ENCODE measurements at regions not wholly inside any gene's neighbourhood (a gene's known extent, or its start where the extent isn't known, plus 50 kb on each side); places are given as distances from the start of the nearest gene placed in this dataset.
"Not testable (repeated sequence)": the region's sequence is repeated elsewhere in the genome, so short reads cannot be mapped to it uniquely, and the experiment has no call there.

DNA sequence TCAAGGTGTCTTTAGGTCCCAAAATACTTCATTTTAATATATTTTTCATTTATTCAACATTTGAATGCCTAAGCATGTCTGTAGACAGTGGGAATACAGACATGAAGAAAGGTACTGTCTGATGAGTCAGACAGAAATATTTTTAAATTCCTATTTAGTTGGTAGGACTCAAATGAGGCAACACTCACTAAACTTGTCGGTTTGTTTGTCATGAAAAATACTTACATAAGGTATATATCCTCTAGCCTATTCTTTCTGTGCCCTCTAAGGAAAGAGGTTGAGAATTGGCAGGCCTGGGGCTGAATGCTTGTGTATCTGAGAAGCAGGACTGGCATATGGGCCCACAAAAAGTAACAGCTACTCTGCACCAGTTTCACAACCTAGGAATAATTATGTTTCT, 423.6 kb upstream of the MDFIC2 start:
- no peak for DNase-seq

GRCh38 chr3:70734756-70735155, 422.3 kb upstream of the MDFIC2 start:
- DNase-seq, result no peak

DNA sequence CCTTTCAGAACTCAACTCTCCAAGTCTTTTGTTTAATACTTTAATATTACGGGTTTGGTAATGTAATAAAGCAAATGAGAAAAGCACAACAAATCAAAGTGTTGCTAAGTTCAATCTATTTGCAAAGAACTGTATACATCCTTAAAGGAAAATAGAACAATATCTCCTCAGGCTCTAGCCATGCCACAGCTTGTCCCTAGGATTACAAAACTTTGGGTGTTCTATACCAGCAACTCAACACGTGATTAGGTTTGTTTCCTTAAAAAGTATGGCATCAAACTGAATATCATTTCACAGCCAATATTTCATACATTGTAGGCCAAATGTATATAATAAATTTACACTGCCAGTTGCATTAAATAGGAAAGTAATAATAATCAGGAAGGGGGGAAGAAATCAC, 418.6 kb upstream of the MDFIC2 start:
- no peak for DNase-seq

DNA sequence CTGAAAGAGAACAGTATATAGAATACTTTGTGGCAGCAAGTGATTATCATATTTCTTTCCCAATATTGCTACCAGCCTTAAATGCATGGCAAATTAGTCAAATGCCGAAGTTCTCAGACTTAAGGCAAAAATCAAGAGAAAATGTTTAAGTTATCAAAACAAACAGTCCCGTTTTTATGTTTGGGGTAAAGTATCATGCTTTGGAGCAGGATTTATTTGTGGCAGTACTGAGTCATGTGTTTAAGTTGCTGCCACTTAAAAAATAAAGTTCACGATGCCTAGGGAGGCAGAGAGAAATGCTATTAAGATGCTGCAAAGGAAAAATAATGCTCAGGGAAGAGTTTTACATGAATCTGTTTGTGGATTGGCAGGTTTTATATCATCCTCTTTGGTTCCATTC, 417.4 kb upstream of the MDFIC2 start:
- no peak for DNase-seq

- DNase-seq, result no peak
Observed at GRCh38 chr3:70728311-70728710, 415.9 kb upstream of the MDFIC2 start.

DNA sequence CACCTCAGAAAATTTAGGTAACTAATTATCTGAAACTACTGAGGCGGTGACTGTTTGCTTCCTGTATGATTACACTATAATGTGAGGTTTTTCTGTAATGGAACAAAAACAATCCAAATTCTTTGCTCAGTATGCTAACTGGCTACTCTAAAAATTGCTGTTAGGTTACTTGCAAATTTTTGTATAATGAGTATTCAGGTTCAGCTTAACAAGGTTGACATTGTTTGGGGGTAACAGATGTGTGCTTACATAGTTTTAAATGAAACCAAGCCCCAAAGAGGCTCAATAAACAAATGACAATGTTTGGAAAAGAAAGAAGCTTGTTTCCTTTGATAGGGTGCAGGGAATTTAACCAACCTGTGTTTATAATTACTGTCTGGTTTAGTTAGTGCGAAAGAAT, 414.5 kb upstream of the MDFIC2 start:
- no peak for DNase-seq

DNA sequence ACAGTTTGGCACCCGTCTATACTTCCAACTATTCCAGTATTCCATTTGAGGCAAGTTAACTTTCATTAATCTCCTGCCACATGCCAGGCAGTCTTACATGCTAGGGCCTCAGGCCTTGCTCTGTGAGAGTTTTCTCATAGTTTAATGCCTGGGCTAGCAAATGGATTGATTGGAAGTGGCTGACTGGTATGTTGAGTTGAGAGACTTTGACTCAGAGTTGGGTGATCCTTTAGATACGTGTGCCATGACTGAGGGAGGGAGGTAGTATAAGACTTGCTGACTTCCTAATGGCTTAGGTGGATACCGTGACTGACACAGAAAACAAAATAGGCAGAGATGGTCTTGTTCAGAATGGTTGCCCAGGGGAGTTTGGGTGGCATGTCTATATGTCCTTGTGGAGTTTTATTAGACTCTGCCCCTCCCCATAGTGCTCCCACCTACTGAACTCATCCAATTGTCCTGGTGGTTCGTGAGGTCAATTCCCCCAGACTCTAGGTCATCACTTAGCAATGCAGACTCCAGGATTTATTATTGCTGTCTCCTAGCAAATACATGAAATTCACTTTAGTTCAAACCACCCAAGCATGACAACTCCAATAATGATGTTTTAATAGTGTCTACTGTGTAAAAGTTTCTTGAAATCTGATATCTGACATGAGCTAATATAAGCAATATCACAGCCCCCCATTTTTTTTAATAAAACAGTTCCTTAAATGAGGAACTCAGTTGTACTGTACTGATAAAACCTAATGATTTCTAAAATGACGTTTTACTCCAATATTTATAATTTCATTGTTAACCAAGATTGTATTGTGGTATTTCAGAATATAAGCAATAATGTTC, 413.9 kb upstream of the MDFIC2 start:
- no peak for DNase-seq

DNA sequence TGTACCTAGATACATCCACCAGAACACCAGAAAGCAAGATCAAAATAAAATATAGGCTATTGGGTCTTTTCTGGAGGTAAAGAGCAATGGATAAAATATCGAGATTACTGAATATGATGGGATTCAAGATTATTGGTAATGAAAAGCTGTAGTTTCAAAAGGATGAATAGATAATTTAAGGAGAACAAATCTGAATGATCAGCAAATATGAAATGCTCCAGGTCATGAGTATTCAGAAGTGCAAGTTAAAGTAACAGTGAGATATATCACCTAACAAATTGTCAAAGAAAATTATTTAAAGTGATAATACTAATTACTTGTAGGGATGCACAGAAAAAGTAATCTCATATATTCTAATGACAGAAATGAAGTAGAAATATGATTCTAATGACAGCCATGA, 409.6 kb upstream of the MDFIC2 start:
- DNase-seq, result no peak

GRCh38 chr3:70716832-70717231, 404.4 kb upstream of the MDFIC2 start:
- peak; percentile 43 for DNase-seq

DNA sequence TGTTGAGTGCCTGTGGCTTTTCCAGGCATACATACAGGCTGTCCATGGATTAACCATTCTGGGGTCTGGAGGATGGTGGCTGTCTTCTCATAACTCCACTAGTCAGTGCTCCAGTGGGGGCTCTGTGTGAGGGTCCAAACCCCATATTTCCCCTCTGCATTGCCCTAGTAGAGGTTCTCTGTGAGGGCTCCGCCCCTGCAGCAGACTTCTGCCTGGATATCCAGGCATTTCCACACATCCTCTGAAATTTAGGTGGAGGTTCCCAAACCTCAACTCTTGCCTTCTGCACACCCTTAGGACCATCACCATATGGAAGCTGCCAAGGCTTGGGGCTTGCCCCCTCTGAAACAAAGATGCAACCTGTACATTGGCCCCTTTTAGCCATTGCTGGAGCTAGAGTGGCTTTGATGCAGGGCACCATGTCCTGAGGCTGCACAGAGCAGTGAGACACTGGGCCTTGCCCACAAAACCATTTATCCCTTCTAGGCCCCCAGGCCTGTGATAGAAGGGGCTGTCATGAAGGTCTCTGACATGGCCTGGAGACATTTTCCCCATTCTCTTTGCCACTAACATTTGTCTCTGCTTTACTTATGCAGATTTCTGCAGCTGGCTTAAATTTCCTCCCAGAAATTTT, 400.1 kb upstream of the MDFIC2 start:
- DNase-seq, result no peak

GRCh38 chr3:70703305-70704102, 391.1 kb upstream of the MDFIC2 start:
- no peak for DNase-seq

GRCh38 chr3:70702132-70702531, 389.7 kb upstream of the MDFIC2 start:
- DNase-seq, result no peak

DNA sequence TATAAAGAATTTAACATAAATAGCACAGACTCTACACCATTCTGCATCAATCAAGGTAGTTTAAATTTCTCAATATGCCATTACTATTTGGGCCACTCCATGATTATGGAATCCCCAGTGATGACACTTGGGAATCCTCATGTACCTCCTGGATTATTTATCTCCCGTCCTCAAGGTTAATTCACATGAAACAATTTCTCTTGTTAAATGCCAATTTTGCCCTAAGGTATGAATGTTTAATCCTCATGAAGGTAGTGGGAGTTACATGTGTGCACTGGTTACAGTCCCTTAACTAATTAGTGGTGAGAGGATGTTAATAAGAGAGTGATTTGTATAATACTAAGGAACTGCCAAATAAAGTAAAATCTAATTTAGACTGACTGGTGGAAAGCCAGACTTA, 372.3 kb upstream of the MDFIC2 start:
- DNase-seq, result no peak

- not testable (repeated sequence) for DNase-seq
Observed at GRCh38 chr3:70675810-70676209, 363.4 kb upstream of the MDFIC2 start.

GRCh38 chr3:70658513-70659310, 346.3 kb upstream of the MDFIC2 start:
- no peak for DNase-seq

- no peak for DNase-seq
Observed at GRCh38 chr3:70657454-70657853, 345.0 kb upstream of the MDFIC2 start.

DNA sequence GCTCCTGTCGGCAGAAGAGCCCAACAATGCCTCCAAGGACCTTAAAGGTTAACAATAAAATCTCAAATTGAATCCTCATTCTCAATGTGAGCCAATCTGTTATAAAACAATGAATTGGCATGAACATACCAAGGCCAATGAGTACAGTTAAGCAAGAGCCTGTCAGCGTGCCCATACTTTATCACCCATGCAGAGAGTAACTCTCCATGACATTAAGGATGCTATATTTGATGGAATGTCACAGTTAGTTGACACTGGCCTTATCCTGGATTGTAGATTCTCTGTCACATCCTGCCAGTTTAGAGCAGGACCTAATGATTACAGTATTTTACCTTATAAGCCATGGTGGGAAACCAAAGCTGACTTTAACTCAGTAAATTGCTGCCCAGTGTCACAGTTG, 335.4 kb upstream of the MDFIC2 start:
- no peak for DNase-seq

DNA sequence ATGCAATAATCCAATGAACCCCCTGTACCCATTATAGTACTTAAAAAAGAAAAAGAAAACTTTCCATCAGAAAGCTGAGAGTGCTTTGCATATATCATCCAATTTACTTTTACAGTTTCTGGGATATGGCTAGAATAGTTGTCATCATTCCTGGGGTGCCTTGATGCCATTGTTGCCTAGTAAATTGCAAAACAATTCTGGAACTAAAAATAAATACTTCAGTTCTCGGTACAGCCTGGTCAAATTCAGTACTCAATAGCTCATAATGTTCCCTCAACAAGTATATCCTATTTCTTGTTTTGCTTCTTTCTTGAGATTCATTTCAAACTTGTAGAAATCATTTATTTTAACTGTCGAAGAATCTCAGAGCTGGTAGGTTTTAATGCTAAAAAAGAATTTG, 334.7 kb upstream of the MDFIC2 start:
- DNase-seq, result no peak

GRCh38 chr3:70646635-70647034, 334.2 kb upstream of the MDFIC2 start:
- no peak for DNase-seq

- peak; percentile 31 for DNase-seq
Observed at GRCh38 chr3:70640481-70640880, 328.0 kb upstream of the MDFIC2 start.

DNA sequence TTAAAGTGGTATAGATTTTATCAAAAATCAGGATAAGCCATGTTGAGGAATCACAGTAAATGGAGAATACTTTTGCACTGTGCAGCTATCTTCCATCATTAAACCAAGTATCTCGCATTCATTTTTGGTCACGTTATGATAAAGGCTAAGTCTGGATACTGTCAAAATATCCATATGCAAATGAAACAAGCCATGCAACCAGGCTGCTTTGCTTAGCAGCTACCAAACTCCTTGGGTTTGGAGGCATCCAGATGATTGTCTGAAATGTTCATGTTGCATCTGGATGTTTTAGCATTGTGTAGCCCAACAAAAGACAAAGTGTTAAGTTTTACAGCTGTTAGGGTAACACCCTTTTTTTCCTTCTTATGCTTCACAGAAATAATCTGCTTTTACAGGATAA, 322.9 kb upstream of the MDFIC2 start:
- no peak for DNase-seq

GRCh38 chr3:70631716-70632307, 319.4 kb upstream of the MDFIC2 start:
- DNase-seq, result no peak

- DNase-seq, result no peak
Observed at GRCh38 chr3:70621451-70621850, 309.0 kb upstream of the MDFIC2 start.

All from right hindlimb (tissue), 1 donor.